GM20431 (cell line): ENCODE measurements at regions not wholly inside any gene's neighbourhood (a gene's known extent, or its start where the extent isn't known, plus 50 kb on each side); places are given as distances from the start of the nearest gene placed in this dataset.

ENCODE experiments used
- in situ Hi-C: fragments of 300-500 bp; cut with MseI, MboI; formaldehyde crosslinking; loops from one replicate; pipeline ENCODE4 v1.15.0; 2020; ENCODE audit warnings: low sequenced_read_pairs; ENCODE audit not compliant: unreplicated experiment

DNA sequence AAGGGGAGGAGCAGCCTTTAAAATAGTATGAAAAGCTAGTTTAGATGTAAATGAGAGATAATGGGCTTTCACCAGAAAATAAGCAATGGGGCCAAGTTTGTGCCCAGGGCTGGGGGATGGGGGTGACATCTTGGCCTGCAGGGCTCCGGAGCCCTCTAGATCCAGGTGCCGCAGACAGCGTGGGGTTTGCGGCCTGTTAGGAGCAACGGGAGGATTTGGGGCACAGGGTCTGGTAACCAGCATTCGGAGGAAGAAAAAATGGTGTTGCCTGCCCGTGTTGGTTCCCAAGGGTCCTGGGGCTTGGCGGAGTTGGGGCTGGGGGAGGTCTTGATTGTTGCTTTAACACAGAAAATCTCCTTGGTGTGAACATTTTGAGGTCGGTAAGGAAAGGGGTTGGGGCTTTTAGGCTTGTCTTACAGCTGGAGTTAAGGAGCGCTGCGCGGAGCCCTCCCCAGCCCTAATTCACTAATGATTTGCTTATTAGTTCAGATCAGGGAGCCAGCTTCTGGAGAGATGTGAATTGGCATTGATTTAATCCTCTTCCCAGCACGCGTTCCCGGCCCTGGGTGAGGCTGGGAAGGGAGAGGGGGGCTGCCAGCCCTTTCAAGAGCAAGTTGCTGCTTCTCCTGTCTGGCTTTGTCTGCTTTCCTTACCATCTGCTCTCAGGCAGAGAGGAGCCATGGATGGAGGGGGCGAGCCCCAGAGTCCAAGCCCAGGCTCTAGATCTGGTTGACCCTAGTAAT is 443.4 kb downstream of the BCOR start:
- in situ Hi-C loops = no loop called here

- in situ Hi-C loops = no loop called here
Measured at GRCh38 chrX:39654952-39655351, 442.8 kb downstream of the BCOR start.

- in situ Hi-C loops = no loop called here
Measured at GRCh38 chrX:39661116-39661907, 436.4 kb downstream of the BCOR start.

GRCh38 chrX:39665830-39666518 is 431.8 kb downstream of the BCOR start:
- in situ Hi-C loops = no loop called here

GRCh38 chrX:39667191-39667590 is 430.6 kb downstream of the BCOR start:
- in situ Hi-C loops = no loop called here

GRCh38 chrX:39667736-39668482 is 429.8 kb downstream of the BCOR start:
- in situ Hi-C loops = no loop called here

DNA sequence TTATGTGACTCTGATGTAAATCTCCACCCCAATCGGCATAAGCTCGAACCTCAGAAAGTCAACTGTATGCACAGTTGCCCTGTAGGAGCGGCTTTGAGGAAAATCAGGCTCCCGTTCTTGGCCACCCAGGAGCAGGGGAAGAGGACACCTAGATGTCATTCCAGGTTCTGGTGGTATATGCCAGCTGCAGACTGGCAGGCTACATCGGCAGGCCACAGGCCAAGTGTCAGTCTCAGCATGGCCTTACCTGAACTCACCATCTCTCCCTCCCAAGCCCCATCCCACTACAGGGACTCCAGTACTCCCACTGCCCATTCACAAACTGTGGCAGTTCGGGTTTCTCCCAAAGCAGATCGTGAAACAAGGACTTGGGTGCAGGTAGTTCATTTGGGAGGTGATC is 428.1 kb downstream of the BCOR start:
- in situ Hi-C loops = no loop called here

DNA sequence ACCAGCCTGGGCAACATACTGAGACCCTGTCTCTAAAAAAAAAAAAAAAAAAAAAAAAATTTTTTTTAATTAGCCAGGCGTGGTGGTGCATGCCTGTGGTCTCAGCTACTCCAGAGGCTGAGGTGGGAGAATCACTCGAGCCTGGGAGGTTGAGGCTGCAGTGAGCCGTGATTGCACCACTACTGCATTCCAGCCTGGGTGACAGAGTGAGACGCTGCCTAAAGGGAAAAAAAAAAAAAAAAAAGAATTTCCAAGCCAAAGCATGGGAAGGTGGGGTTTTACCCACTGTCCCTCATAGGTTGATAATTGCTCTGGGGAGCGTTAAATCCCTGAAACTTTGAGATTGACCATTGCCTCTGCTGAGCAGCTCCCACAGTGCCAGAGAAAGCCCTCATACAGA is 427.5 kb downstream of the BCOR start:
- in situ Hi-C loops = no loop called here

DNA sequence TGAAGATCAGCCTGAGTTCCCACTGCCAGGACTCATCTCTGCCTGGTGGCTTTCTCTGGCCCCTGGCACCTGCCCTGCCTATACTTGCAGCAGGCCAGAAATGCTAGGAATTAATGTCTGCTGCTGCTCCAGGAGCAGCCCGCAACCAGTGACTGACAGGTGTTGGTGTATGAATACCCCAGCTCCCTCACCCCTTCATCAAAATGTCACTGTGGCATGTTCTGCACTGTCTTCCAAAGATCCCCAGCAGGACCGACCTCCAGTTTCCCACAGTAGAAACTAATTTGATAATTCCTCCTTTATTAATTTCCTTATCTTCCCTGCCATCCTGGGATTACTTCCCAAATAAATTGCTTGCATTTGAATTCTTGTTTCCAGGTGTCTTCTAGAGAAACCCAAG is 425.4 kb downstream of the BCOR start:
- in situ Hi-C loops = no loop called here

DNA sequence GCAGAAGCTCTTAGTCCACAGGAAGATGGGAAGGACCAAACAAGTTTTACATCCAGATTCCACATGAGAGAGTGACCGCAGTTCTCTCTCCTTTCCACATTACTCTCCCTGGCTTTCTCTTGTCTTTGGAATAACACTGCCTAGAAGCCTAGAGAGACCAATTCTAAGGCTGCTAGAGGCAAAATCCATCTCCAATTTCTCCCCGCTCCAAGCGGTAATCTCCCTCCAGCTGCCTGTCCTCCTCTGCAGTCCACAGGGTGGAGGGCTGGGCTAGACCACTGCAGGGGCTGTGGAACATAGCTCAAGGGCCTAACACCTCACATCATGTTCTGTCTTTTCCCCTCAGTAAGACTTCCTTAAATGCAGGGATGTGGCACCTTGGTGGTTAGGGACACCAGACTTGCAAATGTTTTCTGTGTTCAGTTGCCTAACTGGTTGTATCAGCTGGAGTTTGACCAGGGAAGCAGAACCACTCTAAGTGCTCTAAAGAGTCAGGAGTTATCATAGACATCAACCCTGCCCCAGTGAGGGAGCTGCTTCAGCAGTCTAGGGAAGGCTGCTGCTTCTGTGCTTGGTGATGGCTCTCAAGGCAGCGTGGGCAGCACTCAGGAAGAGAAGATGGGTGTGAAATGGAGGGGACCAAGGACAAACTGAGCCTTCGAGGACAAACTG is 423.1 kb downstream of the BCOR start:
- in situ Hi-C loops = no loop called here

- in situ Hi-C loops = no loop called here
Measured at GRCh38 chrX:39675162-39675553, 422.6 kb downstream of the BCOR start.

DNA sequence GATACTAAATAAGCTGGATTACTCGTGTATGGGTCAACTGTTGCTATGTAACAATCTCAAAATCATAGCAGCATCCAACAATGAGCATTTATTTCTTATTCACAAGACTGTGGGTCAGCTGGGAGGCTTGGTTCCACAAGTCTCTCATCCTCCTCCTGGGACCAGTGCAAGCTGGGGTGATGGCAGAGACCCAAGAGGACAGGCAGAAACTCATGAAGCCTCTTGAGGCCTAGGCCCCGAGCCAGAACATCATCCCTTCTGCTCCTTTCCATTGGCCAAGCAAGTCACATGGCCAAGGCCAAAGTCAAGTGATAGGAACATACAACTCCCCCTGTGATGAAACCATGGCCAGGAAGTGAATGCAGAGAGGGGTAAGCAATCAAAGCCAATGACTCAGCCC is 422.1 kb downstream of the BCOR start:
- in situ Hi-C loops = no loop called here

DNA sequence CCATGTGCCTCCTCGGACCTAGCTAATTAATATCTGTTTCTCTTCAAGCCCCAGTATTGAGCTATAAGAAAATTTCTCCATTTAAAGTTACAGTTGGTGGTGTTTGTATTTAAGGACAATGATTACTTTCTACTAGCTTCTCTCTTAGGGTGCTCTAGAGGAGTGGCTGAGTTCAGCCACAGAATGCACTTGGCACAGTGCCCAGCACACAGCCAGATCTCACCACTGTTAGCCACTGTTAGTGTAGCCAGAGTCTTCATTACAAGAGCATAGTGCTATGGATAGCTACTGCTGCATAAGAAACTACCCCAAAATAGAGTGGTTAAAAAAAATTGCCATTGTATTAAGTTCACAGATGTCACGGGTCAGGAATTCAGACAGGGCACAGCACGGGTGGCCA is 421.3 kb downstream of the BCOR start:
- in situ Hi-C loops = no loop called here

DNA sequence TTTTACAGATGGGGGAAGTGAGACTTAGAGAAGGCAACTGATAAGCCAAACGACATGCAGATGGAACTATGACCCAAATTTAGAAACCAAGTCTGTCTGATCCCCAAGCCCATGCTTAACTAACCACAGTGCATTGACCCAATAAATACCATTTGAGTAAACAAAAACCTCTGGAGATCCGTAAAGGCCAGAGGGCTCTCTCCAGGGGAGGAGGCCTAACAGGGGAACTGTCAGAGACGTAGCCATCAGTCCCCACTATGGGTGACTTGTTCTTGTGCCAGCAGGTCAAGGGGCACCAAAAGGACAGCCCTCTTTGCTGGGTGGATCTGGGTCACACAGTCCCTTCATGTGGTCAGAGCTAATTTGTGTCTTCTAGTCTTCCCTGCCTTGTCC is 420.2 kb downstream of the BCOR start:
- in situ Hi-C loops = no loop called here

- in situ Hi-C loops = no loop called here
Measured at GRCh38 chrX:39677978-39678791, 419.6 kb downstream of the BCOR start.

GRCh38 chrX:39678914-39679313 is 418.8 kb downstream of the BCOR start:
- in situ Hi-C loops = no loop called here

DNA sequence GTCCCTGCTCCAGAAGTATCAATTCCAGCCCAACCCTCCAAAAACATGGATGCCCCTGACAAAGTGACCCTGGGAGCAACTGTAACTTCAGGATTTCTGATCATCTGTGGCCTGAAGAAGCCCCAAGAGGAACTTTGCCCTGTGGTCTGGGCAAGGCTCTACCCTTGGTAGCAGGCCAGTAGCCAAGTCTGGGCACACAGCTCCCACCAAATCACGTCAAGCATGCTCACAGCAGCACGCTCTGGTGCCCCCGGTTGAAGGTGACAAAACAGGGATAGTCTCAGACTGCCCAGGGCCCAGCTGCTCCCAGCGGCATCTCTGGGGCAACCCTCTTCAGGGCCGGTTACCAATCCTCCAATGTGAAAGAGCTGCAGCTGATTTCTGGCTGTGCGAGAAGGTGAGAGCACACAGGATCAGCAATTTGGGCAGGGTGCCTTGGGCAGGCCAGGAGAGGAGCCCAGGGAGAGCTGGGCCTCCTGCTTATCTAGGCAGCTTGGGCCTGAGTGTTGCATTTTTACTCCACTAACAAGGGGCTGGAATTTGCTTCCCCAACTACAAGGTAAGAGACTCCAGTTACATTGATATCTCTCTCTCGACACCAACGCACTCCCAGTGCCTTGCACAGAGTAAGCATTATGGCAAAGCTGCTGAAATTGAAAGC is 418.1 kb downstream of the BCOR start:
- in situ Hi-C loops = no loop called here

GRCh38 chrX:39681885-39682284 is 415.9 kb downstream of the BCOR start:
- in situ Hi-C loops = no loop called here

GRCh38 chrX:39682778-39683177 is 415.0 kb downstream of the BCOR start:
- in situ Hi-C loops = no loop called here
